HG03378 (cell line): ENCODE measurements at regions not wholly inside any gene's neighbourhood (a gene's known extent, or its start where the extent isn't known, plus 50 kb on each side); places are given as distances from the start of the nearest gene placed in this dataset.
"Not testable (repeated sequence)": the region's sequence is repeated elsewhere in the genome, so short reads cannot be mapped to it uniquely, and the experiment has no call there.

Source experiments
- ATAC-seq: cut with Tn5 transposase; IDR thresholded peaks from one replicate; pipeline ENCODE4 v1.9.1; 2021; ENCODE audit warnings: mild to moderate bottlenecking, moderate library complexity; ENCODE audit not compliant: unreplicated experiment

GRCh38 chrX:82528525-82528924 lies 979.6 kb upstream of the POU3F4 start:
- no peak for ATAC-seq

GRCh38 chrX:82534086-82534597 lies 973.9 kb upstream of the POU3F4 start:
- ATAC-seq = no peak

GRCh38 chrX:82537205-82537604 lies 970.9 kb upstream of the POU3F4 start:
- not testable (repeated sequence) for ATAC-seq

GRCh38 chrX:82541822-82542221 lies 966.3 kb upstream of the POU3F4 start:
- ATAC-seq = no peak

- ATAC-seq = not testable (repeated sequence)
These were observed 955.9 kb upstream of the POU3F4 start for GRCh38 chrX:82552201-82552600.

- no peak for ATAC-seq
These were observed 951.5 kb upstream of the POU3F4 start for GRCh38 chrX:82556588-82556987.

GRCh38 chrX:82585868-82586267 lies 922.2 kb upstream of the POU3F4 start:
- ATAC-seq = no peak

GRCh38 chrX:82589410-82589809 lies 918.7 kb upstream of the POU3F4 start:
- ATAC-seq = no peak

- no peak for ATAC-seq
These were observed 916.7 kb upstream of the POU3F4 start for GRCh38 chrX:82591421-82591820.

- no peak for ATAC-seq
These were observed 881.1 kb upstream of the POU3F4 start for GRCh38 chrX:82626978-82627377.

- ATAC-seq = no peak
These were observed 880.5 kb upstream of the POU3F4 start for GRCh38 chrX:82627568-82627967.

- no peak for ATAC-seq
These were observed 860.0 kb upstream of the POU3F4 start for GRCh38 chrX:82648062-82648461.

- no peak for ATAC-seq
These were observed 858.4 kb upstream of the POU3F4 start for GRCh38 chrX:82649645-82650044.

GRCh38 chrX:82658492-82658891 lies 849.6 kb upstream of the POU3F4 start:
- no peak for ATAC-seq

GRCh38 chrX:82666355-82666754 lies 841.7 kb upstream of the POU3F4 start:
- ATAC-seq = no peak

GRCh38 chrX:82675104-82675503 lies 833.0 kb upstream of the POU3F4 start:
- no peak for ATAC-seq

- ATAC-seq = no peak
These were observed 831.7 kb upstream of the POU3F4 start for GRCh38 chrX:82676386-82676785.

- ATAC-seq = no peak
These were observed 830.8 kb upstream of the POU3F4 start for GRCh38 chrX:82677286-82677685.

GRCh38 chrX:82692991-82693390 lies 815.1 kb upstream of the POU3F4 start:
- no peak for ATAC-seq

GRCh38 chrX:82695066-82695465 lies 813.0 kb upstream of the POU3F4 start:
- no peak for ATAC-seq

GRCh38 chrX:82703551-82703950 lies 804.5 kb upstream of the POU3F4 start:
- no peak for ATAC-seq

- ATAC-seq = no peak
These were observed 796.6 kb upstream of the POU3F4 start for GRCh38 chrX:82711457-82711856.

- no peak for ATAC-seq
These were observed 786.2 kb upstream of the POU3F4 start for GRCh38 chrX:82721891-82722290.

GRCh38 chrX:82723806-82724205 lies 784.3 kb upstream of the POU3F4 start:
- ATAC-seq = no peak
